ENCODE measurements at regions not wholly inside any gene's neighbourhood (a gene's known extent, or its start where the extent isn't known, plus 50 kb on each side); places are given as distances from the start of the nearest gene placed in this dataset.

DNA sequence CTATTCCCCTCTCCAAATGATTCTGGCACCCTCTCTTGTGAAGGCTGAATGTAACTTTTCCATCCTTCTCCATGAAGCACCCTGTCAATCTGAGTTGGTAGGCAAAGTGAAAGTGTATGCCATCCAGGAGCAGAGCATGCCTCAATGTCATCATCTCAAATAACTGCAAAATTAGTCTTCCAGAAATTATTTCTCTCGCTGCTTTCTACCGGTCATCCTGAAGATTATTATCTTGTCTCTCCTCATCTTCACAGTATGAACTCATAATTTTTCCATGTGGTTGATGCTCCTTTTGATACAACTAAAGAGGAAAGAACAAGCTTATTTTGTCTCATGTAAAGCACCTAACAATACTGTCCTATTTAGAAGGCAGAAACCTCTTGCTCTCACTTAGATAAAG lies 285.5 kb upstream of the PCDH7 start:
- H3K27ac Mint-ChIP-seq = no peak overlapping the region
- H3K9me3 Mint-ChIP-seq = peaks cover 0 to 5% (median 0%) of the 10 kb centered on the region in 7 donors
- H3K4me1 Mint-ChIP-seq = no peaks in the 10 kb centered on the region
- ATAC-seq (ENCODE audit: low read depth in 2 of 2) (no peak), DNase-seq (no peak)
- H3K36me3 Mint-ChIP-seq = no peaks in the 10 kb centered on the region
- no peaks in the 10 kb centered on the region for H3K27me3 Mint-ChIP-seq
- H3K4me3 Mint-ChIP-seq = no peak overlapping the region

GRCh38 chr4:30436394-30436793 lies 283.8 kb upstream of the PCDH7 start:
- ATAC-seq (ENCODE audit: low read depth in 2 of 2) (no peak), DNase-seq (no peak)
- no peak overlapping the region for H3K27ac Mint-ChIP-seq
- no peak overlapping the region for H3K4me3 Mint-ChIP-seq
- no peaks in the 10 kb centered on the region for H3K4me1 Mint-ChIP-seq
- peaks cover 0 to 2% (median 0%) of the 10 kb centered on the region in 7 donors for H3K9me3 Mint-ChIP-seq
- no peaks in the 10 kb centered on the region for H3K27me3 Mint-ChIP-seq
- H3K36me3 Mint-ChIP-seq = no peaks in the 10 kb centered on the region

- H3K9me3 Mint-ChIP-seq = peaks cover 0 to 2% (median 0%) of the 10 kb centered on the region in 7 donors
- no peak for DNase-seq
- H3K27ac Mint-ChIP-seq = no peak overlapping the region
- H3K4me3 Mint-ChIP-seq = no peak overlapping the region
- no peaks in the 10 kb centered on the region for H3K36me3 Mint-ChIP-seq
- no peaks in the 10 kb centered on the region for H3K27me3 Mint-ChIP-seq
- no peak for ATAC-seq (ENCODE audit: low read depth in 2 of 2)
- H3K4me1 Mint-ChIP-seq = no peaks in the 10 kb centered on the region
These were observed 282.9 kb upstream of the PCDH7 start for GRCh38 chr4:30437316-30437715.

DNA sequence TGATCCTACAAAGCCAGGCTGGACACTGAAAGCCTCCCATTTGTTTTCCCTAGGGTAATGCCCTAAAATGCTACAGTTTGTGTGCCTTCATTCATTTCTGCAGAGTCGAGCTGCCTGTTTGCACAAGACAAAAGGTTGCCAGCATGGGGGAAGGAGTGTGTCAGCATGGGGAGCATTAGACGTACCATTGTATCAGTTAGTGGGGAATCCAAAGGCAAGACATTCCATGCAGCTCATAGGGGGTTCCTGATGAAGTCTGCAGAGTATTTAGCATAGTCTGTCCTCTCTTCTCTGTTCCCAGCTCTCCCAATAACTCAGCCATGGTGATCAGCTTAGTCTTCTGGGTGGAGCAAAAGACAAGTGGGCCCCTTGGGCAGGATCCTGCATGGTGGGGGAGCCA lies 276.9 kb upstream of the PCDH7 start:
- Mint-ChIP-seq H3K27me3 (no peaks in the 10 kb centered on the region), H3K4me3 (no peak overlapping the region), H3K36me3 (no peaks in the 10 kb centered on the region), H3K4me1 (no peaks in the 10 kb centered on the region), H3K9me3 (peaks cover 0 to 6% (median 0%) of the 10 kb centered on the region in 7 donors), H3K27ac (no peak overlapping the region)
- DNase-seq = no peak
- ATAC-seq (ENCODE audit: low read depth in 2 of 2) = no peak

DNA sequence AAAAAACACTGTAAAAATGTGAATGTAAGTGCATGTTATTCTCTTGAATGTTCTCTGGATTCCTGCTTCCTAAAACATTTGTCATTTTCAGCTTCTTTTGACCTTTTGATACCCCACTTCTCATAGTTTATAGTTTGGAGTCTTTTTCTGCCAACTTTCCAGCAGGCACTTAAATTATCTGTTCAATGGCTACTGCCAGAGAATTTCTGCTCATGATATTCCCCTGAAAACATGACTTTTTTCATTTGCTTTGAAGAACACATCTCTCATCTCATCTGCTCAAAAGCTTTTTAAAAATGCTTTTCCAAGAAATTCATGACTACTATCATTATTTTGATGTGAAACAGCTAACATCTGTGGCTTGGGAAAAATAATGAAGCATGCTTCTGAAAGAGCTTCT lies 269.7 kb upstream of the PCDH7 start:
- Mint-ChIP-seq H3K27ac (no peak overlapping the region), H3K27me3 (no peaks in the 10 kb centered on the region), H3K4me3 (no peak overlapping the region), H3K4me1 (no peaks in the 10 kb centered on the region), H3K36me3 (no peaks in the 10 kb centered on the region), H3K9me3 (peaks cover 0 to 18% (median 4%) of the 10 kb centered on the region in 7 donors)
- DNase-seq (no peak), ATAC-seq (ENCODE audit: low read depth in 2 of 2) (no peak)

GRCh38 chr4:30454504-30454903 lies 265.7 kb upstream of the PCDH7 start:
- no peak overlapping the region for H3K27ac Mint-ChIP-seq
- H3K9me3 Mint-ChIP-seq = peaks cover 0 to 18% (median 4%) of the 10 kb centered on the region in 7 donors
- H3K27me3 Mint-ChIP-seq = no peaks in the 10 kb centered on the region
- no peaks in the 10 kb centered on the region for H3K36me3 Mint-ChIP-seq
- ATAC-seq (ENCODE audit: low read depth in 2 of 2) = no peak
- DNase-seq = no peak
- no peaks in the 10 kb centered on the region for H3K4me1 Mint-ChIP-seq
- no peak overlapping the region for H3K4me3 Mint-ChIP-seq

DNA sequence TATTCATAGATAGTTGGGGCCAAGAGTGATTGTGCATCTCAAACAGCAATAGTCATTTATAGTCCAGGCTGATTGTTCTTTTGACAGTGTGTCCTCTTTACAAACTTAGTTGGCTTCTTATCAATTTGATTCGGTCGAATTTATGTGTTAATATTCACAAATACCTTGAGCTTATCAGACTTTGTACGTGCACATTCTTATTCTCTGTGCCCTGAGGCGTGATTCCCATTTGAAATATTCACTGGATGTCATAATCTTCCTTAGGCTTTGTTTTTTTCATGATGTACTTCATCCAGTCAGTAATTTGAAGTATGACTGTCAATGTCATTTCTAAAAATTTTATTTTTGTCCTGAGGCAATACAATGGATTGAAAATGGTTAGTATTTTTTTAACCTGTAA lies 263.5 kb upstream of the PCDH7 start:
- peaks cover 0 to 17% (median 6%) of the 10 kb centered on the region in 7 donors for H3K9me3 Mint-ChIP-seq
- H3K4me1 Mint-ChIP-seq = no peaks in the 10 kb centered on the region
- ATAC-seq (ENCODE audit: low read depth in 2 of 2) (no peak), DNase-seq (no peak)
- H3K27ac Mint-ChIP-seq = no peak overlapping the region
- H3K27me3 Mint-ChIP-seq = no peaks in the 10 kb centered on the region
- no peaks in the 10 kb centered on the region for H3K36me3 Mint-ChIP-seq
- H3K4me3 Mint-ChIP-seq = no peak overlapping the region

DNA sequence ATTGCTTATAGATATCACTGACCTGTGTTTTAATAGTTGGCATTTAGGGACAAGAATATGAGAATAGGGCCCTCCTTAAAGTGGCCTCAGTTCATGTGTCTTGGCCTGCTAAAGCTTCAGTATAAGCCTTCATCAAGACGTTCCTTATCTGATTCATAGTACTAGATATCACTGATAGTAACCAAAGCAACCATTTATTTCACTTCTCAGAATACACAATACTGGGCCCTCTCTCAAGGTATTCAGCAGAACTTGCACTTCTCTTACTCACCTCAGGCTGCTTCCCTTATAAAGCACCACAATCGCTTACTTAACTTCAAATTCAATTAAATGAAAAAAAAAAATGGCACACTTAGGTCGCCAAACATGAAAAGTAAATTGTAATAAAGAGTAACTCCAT lies 259.4 kb upstream of the PCDH7 start:
- H3K36me3 Mint-ChIP-seq = no peaks in the 10 kb centered on the region
- no peak overlapping the region for H3K4me3 Mint-ChIP-seq
- H3K9me3 Mint-ChIP-seq = peaks cover 0 to 7% (median 4%) of the 10 kb centered on the region in 7 donors
- DNase-seq (no peak), ATAC-seq (ENCODE audit: low read depth in 2 of 2) (no peak)
- no peaks in the 10 kb centered on the region for H3K4me1 Mint-ChIP-seq
- no peak overlapping the region for H3K27ac Mint-ChIP-seq
- H3K27me3 Mint-ChIP-seq = no peaks in the 10 kb centered on the region

DNA sequence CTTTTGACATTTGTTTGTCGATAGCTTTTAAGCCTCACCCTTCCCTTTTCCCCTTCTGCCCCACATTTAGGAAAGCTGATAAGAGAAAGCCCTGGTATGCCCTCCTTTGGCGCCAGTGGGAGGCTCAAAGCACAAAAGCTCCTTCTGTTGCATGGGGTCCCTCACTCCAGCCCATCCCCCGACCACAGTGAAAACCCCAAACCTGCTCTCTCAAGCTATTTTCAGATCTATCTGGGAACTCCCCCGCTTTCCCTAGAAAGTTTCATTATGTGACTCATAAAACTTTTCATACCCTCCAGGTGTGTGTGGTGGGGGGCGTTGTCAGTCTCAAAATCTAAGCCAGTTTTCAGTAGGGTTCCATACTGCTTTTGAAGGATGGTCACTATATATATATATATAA lies 259.0 kb upstream of the PCDH7 start:
- Mint-ChIP-seq H3K4me3 (no peak overlapping the region), H3K9me3 (peaks cover 0 to 7% (median 3%) of the 10 kb centered on the region in 7 donors), H3K27ac (no peak overlapping the region), H3K36me3 (no peaks in the 10 kb centered on the region), H3K27me3 (no peaks in the 10 kb centered on the region), H3K4me1 (no peaks in the 10 kb centered on the region)
- no peak for ATAC-seq (ENCODE audit: low read depth in 2 of 2)
- DNase-seq = no peak

GRCh38 chr4:30462445-30463090 lies 257.6 kb upstream of the PCDH7 start:
- no peak overlapping the region for H3K4me3 Mint-ChIP-seq
- ATAC-seq (ENCODE audit: low read depth in 2 of 2) = no peak
- no peaks in the 10 kb centered on the region for H3K36me3 Mint-ChIP-seq
- peaks cover 0 to 7% (median 3%) of the 10 kb centered on the region in 7 donors for H3K9me3 Mint-ChIP-seq
- no peak for DNase-seq
- H3K4me1 Mint-ChIP-seq = no peaks in the 10 kb centered on the region
- no peak overlapping the region for H3K27ac Mint-ChIP-seq
- H3K27me3 Mint-ChIP-seq = no peaks in the 10 kb centered on the region

DNA sequence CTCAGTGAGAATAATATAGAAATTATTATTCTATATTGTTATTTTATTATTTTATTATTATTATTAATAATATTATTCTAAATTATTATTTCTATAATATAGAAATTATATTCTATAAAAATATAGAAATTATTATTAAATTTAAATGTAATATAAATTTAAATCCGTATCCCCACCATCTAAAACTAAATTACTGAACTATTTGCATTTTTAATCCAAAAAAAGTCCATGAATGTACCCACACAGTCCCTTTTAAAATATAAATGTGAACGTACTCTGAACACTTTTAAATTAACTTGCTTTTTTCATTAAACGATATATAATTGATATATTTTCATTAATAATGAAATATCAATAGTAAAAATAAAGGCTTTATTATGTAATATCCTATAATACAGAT lies 248.3 kb upstream of the PCDH7 start:
- H3K4me3 Mint-ChIP-seq = no peak overlapping the region
- peaks cover 0 to 2% (median 0%) of the 10 kb centered on the region in 7 donors for H3K9me3 Mint-ChIP-seq
- no peak for ATAC-seq (ENCODE audit: low read depth in 2 of 2)
- H3K27me3 Mint-ChIP-seq = no peaks in the 10 kb centered on the region
- H3K4me1 Mint-ChIP-seq = no peaks in the 10 kb centered on the region
- H3K27ac Mint-ChIP-seq = no peak overlapping the region
- no peaks in the 10 kb centered on the region for H3K36me3 Mint-ChIP-seq
- DNase-seq = no peak

DNA sequence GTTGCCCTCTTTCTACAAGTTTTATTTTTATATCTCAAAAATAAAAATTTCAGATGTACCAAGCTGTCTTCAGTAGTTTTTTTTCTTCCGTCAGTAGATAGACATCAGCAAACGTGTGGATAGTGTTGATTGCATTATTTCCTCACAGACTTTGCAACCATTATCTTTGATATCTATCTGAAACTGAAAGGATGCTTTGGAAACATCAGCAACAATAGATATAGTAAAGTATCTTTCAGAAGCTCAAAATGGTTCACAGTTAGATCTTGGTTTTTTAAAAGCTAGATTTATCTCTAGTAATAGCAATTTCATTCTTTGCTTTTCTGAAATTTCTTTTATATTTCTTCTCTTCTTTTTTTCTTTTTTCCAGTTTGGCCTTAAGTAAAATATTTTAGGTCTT lies 246.9 kb upstream of the PCDH7 start:
- no peak overlapping the region for H3K4me3 Mint-ChIP-seq
- no peak overlapping the region for H3K27ac Mint-ChIP-seq
- ATAC-seq (ENCODE audit: low read depth in 2 of 2) = no peak
- H3K36me3 Mint-ChIP-seq = no peaks in the 10 kb centered on the region
- peaks cover 0 to 3% (median 0%) of the 10 kb centered on the region in 7 donors for H3K9me3 Mint-ChIP-seq
- DNase-seq = no peak
- H3K27me3 Mint-ChIP-seq = no peaks in the 10 kb centered on the region
- H3K4me1 Mint-ChIP-seq = no peaks in the 10 kb centered on the region

DNA sequence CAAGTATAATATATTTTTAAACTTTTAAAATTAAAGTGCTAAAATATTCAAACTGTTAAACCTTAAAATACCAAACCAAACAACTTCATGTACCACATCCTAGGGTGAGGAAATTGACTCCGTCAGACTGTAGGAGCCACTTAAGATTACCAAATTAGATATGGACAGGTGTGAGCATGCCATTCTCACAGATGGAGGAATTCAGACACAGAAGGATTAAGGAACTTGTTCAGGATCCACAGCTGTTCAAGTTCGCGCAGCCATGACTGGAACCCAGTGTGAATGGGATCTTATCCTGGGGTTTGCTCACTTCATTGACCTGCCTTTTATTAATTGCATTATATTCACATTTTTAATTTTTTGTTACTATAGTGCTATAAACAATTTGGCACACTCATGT lies 224.9 kb upstream of the PCDH7 start:
- ATAC-seq (ENCODE audit: low read depth in 2 of 2) (no peak), DNase-seq (no peak)
- H3K36me3 Mint-ChIP-seq = no peaks in the 10 kb centered on the region
- no peaks in the 10 kb centered on the region for H3K4me1 Mint-ChIP-seq
- H3K9me3 Mint-ChIP-seq = peaks cover 2 to 29% (median 8%) of the 10 kb centered on the region in 7 donors
- H3K27ac Mint-ChIP-seq = no peak overlapping the region
- H3K4me3 Mint-ChIP-seq = no peak overlapping the region
- no peaks in the 10 kb centered on the region for H3K27me3 Mint-ChIP-seq

- no peak for ATAC-seq (ENCODE audit: low read depth in 2 of 2)
- Mint-ChIP-seq H3K4me1 (no peaks in the 10 kb centered on the region), H3K36me3 (no peaks in the 10 kb centered on the region), H3K27me3 (no peaks in the 10 kb centered on the region), H3K4me3 (no peak overlapping the region), H3K9me3 (peaks cover 2 to 30% (median 5%) of the 10 kb centered on the region in 7 donors), H3K27ac (no peak overlapping the region)
- no peak for DNase-seq
These were observed 224.4 kb upstream of the PCDH7 start for GRCh38 chr4:30495651-30496310.

Data from naive B cell (primary cell).